NCI-H1417 (cell line): ENCODE measurements at regions not wholly inside any gene's neighbourhood (a gene's known extent, or its start where the extent isn't known, plus 50 kb on each side); places are given as distances from the start of the nearest gene placed in this dataset.

Experiments
- DNase-seq, 3 experiments: peaks; one replicate each; lab custom pipeline; 2025; lab: John Stamatoyannopoulos, UW

GRCh38 chr7:142371586-142372377 lies 113.9 kb upstream of the PRSS58 start:
- DNase-seq, result no peak

GRCh38 chr7:142365410-142365842 lies 107.6 kb upstream of the PRSS58 start:
- no peak for DNase-seq

- DNase-seq, result no peak
These were observed 106.7 kb upstream of the PRSS58 start for GRCh38 chr7:142364551-142364950.

- no peak for DNase-seq
These were observed 104.5 kb upstream of the PRSS58 start for GRCh38 chr7:142362349-142362748.

- no peak for DNase-seq
These were observed 101.9 kb upstream of the PRSS58 start for GRCh38 chr7:142359694-142360279.

- DNase-seq, result peak; percentile 48 to 81 (median 79)
These were observed 100.2 kb upstream of the PRSS58 start for GRCh38 chr7:142357953-142358520.

- peak; percentile 46 to 93 (median 73) for DNase-seq
These were observed 98.3 kb upstream of the PRSS58 start for GRCh38 chr7:142356166-142356565.

- DNase-seq, result no peak
These were observed 97.5 kb upstream of the PRSS58 start for GRCh38 chr7:142355328-142355727.

- DNase-seq, result no peak
These were observed 95.5 kb upstream of the PRSS58 start for GRCh38 chr7:142353147-142354060.

GRCh38 chr7:142352543-142352942 lies 94.7 kb upstream of the PRSS58 start:
- no peak for DNase-seq

GRCh38 chr7:142351145-142351544 lies 93.3 kb upstream of the PRSS58 start:
- DNase-seq, result peak in 1 of 3 experiments; percentile 25

GRCh38 chr7:142349670-142350405 lies 92.0 kb upstream of the PRSS58 start:
- peak in 1 of 3 experiments; percentile 29 for DNase-seq

GRCh38 chr7:142348921-142349405 lies 91.1 kb upstream of the PRSS58 start:
- DNase-seq, result no peak

- DNase-seq, result no peak
These were observed 90.2 kb upstream of the PRSS58 start for GRCh38 chr7:142348100-142348499.

GRCh38 chr7:142347091-142347490 lies 89.2 kb upstream of the PRSS58 start:
- DNase-seq, result no peak

- DNase-seq, result no peak
These were observed 88.0 kb upstream of the PRSS58 start for GRCh38 chr7:142345811-142346210.

- DNase-seq, result peak in 2 of 3 experiments; percentile 7 to 85
These were observed 81.0 kb upstream of the PRSS58 start for GRCh38 chr7:142338633-142339501.

GRCh38 chr7:142337054-142338001 lies 79.5 kb upstream of the PRSS58 start:
- no peak for DNase-seq

GRCh38 chr7:142334806-142335205 lies 76.9 kb upstream of the PRSS58 start:
- no peak for DNase-seq
